HG02981 (cell line): ENCODE measurements at regions not wholly inside any gene's neighbourhood (a gene's known extent, or its start where the extent isn't known, plus 50 kb on each side); places are given as distances from the start of the nearest gene placed in this dataset.
"Not testable (repeated sequence)": the region's sequence is repeated elsewhere in the genome, so short reads cannot be mapped to it uniquely, and the experiment has no call there.

ENCODE experiments used
- ATAC-seq: cut with Tn5 transposase; IDR thresholded peaks from one replicate; pipeline ENCODE4 v1.9.1; 2021; ENCODE audit warnings: mild to moderate bottlenecking, moderate library complexity; ENCODE audit not compliant: unreplicated experiment

DNA sequence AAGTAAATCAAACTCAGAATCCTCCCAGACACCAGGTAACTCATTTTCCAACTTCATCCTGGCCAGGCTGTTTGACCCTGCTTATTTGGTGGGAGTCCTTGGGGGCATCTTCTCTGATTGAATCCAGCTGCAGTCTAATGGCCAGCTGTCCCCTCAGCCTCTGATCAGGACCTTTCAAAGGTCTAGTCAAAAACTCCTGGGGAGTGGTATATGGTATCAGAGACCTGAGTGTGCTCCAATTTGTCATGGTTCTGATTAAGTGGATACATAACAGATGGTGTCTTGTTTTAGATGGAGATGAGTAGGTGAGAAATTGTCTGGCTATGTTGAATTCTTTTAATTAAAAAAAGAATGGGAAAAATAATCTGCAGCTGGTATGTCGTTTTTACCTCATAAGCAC lies 842.6 kb upstream of the ACVR2A start:
- ATAC-seq = no peak

DNA sequence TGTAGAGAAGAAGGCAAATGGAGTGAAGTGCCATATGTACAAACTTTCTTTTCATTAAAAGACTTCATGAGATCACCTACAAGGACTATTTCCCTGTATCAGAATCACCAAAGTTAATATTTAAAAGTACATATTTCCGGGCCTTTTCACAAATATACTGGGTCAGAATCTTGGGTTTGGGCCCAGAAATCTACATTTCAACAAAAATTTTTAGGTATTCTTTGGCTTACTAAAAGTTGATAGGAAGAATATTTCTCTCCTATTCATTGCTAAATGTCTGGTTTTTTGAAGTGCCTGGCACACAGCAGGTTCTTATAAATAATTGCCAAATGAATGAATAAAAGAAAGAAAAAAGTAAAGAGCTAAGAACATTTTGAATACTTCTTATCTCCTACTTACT lies 843.8 kb upstream of the ACVR2A start:
- ATAC-seq = no peak

DNA sequence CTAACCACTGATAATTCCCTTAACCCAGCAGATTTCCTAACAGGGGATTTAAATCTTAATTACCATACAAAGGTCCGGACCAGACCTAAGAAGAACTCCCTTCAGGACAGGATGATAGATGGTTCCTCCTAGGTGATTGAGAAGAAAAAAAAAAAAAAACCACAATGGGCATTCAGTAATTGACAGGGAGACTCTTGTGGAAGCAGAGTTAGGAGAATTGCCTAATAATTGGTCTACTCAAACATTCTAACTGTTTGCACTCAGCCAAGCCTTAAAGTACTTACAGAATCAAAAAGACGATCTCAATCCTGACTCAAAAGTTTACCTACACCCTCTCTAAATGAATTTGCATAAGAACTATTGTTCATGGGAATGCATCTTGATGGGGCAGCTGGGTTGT lies 844.7 kb upstream of the ACVR2A start:
- ATAC-seq = not testable (repeated sequence)

DNA sequence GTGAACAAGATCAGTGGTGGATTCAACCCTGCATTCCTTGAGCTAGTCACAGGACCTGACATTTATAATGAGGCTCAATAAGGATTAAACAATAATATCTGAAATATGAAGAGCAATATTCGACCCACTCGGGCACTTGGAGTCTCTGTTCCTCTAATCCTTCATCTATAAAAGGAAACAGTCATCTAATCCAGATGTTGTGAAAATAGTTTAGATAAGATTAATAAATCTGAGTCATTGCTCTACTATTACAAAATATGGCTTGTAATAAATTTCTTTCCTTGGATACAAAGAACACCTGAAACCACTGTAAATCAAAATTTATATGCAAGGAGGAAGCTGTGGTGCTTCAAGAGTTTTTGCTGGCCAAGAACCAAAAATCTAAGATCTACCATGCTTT lies 846.9 kb upstream of the ACVR2A start:
- no peak for ATAC-seq

DNA sequence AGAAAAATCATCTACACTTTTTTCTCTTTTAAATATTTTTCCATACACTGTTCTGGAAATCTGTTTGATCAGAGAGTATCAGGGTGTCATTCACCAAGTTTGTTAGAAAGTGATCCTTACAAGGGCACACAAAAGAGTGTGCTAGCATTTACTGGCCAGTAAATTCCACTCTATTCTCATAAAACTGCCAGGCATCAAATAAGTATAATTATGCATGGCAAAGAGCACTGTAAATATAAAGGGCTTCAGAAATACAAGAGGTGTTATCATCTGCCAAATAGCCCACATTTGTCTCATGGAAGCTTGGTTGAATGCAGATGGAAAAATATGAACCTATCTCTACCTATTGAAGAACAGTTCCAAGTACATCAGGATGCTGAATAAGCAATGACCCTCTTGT lies 847.3 kb upstream of the ACVR2A start:
- no peak for ATAC-seq

DNA sequence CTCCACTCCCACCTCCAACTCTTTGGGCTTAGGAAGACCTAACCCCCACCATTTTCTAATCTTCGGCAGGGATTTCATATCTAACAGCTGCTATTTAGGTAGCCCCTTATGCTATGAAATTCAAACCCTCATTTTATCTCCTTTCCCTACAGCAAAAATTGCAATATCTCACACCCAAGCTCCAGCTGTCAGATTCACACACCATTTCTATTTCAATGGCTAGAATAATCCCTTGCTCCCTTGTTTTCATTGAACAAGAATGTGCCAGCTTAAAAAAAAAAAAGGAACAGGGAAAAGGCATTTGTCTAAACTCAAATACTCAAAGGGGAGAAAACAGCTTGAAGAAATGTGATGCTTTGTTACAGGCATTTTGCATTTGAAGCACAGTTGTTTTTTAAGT lies 850.6 kb upstream of the ACVR2A start:
- ATAC-seq = no peak

- no peak for ATAC-seq
These were observed 852.4 kb upstream of the ACVR2A start for GRCh38 chr2:146992466-146992865.

DNA sequence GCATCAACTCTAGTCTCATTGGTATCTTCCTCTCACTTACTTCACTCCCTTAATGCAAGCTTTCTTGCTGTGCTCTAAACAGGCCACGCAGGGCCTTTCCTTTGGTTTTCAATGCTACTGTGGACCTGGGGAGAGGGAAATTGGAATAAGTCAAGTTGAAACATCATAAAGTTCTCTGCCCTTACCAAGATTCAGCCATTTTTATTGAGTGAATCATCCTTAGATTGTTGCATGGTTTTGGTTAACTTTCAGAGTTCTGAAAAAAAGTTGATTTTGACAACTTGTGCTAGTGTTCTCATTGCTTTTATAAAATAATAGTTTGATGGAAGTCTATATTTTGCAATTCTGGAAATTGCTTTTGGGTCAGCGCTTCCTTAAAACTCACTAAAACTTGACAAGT lies 852.8 kb upstream of the ACVR2A start:
- no peak for ATAC-seq

DNA sequence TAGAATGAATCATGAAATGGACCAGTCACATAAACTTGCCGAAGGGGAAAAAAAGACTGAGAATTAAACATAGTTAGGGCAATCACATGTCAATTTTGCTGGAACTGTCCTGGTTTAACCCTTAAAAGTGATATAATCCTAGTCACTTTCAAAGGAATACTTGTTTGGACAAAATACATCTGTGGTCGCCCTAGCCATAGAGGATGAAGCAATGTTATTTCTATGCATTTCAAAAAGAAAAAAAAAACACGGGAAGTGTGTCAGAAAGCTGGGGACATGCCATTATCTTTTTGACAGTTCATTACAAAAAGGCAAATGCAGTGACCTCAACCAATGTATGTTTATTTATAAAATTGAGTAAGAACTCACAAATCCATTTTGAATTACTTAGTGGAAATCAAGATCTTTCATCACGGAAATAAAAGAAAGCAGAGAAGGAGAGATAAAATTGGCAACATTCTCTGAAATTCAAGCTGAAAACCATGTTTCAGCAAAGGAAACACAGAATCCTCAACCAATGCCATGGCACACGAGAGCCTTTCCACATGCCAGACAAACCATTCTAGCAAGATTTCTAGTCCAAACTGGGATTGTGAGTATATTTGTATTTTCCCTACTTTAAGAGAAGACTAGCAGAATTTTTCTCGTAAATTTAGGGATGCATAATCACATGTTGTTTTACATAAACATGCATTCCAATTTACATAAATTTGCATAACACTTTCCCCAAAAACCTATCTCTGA lies 854.3 kb upstream of the ACVR2A start:
- ATAC-seq = no peak

DNA sequence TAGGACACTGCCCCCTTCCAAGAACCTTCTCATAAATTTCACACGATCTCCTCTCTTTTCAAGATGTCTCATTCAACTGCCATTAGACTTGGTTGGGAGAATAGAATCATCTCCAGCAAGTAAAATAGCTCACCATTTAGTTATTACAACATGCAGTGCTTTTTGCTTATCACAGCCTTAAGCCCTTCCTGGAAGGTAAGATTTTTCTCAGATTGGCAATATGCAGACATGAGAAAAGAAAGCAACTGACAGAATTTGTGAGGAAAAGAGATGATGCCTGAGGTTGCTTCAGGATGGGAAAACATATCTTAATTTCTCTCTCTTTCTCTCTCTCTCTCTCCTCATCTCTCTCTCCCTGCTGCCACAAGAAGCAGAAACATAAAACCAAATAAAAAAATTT lies 855.1 kb upstream of the ACVR2A start:
- no peak for ATAC-seq

DNA sequence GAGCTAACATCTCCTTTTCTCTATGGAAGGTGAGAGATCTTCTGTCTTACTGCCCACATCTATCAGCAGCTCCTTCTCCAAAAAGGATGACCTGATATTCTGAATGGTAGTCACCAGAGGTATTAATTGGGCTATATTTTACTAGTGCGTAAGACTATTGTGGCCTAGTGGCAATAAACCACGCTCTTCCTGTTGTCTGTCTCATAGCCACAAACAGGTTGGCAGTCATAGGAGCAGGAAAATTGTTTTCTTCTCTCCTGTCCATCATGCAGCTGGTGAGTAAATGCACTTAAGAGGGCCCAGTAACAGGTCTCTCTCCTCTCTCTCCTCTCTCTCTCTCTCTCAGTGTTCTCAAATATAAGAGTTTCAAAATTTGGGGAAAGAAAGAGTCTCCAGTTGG lies 856.8 kb upstream of the ACVR2A start:
- ATAC-seq = no peak

DNA sequence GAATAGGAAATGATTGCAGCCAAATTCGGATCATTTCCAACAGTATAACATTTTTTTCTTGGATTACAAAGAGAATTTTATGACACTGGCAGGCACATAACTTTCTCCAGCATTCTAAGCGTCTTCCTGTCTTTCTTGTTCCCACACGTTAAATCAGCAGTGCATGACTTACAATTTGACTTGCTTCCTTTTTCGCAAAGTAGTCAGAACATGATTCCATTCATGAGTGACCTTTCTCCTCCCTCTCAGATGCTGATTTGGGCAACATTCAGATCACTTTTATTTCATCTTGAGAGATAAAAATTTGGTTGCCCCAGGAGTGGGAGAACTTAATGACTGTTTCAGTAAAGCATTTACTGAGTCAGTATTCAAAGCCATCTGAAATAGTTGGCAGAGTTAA lies 858.7 kb upstream of the ACVR2A start:
- no peak for ATAC-seq

DNA sequence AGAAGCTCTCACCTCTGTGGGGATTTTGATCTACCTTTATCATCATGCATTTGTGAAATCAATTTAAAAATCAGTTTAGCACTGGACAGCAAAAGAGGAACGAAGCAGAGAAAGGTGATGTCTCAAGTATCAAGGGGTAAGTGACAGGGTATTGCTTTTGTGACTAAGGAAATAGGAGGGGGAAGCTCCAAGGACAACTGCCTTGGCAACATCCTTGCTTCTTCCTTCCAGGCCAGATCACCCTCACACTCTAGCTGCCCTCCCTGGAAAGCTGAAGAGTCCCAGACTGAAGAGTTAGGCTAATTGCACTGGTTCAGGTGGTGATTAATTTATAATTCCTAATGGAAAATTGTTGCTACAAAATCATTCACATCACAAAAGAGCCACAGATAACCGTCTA lies 859.1 kb upstream of the ACVR2A start:
- no peak for ATAC-seq

DNA sequence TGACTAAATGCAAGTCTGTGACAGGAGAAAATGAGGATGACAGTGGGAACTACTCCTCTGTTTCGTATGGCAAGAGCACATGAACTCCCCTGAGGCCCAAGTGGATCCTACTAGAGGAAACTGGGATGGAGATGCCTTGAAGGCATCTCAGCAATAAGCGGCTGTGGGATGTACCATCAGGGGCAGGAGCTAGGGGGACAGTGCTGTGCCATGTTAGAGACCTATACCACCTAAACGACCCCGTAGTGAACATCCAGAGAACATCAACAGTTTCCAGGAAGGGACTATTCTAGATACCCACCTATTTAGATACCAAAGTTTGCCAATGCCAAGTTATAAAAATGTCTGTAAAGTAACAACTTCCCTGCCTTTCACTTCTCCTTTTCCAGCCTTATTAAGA lies 860.8 kb upstream of the ACVR2A start:
- ATAC-seq = no peak

- ATAC-seq = no peak
These were observed 862.4 kb upstream of the ACVR2A start for GRCh38 chr2:146982393-146982846.

DNA sequence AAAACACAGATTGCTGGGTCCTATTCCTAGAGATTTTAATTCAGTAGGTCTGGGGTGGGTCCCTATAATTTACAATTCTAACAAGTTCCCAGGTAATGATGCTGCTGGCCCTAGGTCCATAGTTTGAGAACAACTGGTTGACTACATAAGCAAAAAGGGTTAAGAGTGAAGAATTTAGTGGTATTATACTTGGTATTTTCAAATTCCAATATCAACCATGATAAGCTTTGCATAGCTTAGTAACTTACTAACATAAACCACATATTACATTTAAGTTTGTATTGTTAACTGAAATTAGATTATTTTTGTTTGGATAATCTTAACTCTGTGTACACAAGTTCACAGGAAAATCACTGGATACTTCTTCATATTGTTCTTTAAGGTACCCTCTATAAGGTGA lies 862.9 kb upstream of the ACVR2A start:
- no peak for ATAC-seq

DNA sequence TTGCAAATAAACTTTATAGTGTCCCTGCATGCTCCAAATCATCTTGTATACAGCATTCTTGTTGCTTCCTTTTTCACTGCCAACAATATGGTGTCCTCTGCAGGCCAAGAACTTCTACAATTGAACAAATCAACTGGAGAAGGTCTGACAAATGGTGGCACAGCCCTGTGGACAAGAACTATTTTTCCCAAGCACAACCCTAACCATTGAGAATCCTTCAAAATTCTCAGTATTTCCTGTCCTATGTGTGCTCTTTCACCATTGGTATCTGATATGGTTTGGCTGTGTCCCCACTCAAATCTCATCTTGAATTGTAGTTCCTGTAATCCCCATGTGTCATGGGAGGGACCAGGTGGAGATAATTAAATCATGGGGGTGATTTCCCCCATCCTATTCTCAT lies 865.1 kb upstream of the ACVR2A start:
- no peak for ATAC-seq

DNA sequence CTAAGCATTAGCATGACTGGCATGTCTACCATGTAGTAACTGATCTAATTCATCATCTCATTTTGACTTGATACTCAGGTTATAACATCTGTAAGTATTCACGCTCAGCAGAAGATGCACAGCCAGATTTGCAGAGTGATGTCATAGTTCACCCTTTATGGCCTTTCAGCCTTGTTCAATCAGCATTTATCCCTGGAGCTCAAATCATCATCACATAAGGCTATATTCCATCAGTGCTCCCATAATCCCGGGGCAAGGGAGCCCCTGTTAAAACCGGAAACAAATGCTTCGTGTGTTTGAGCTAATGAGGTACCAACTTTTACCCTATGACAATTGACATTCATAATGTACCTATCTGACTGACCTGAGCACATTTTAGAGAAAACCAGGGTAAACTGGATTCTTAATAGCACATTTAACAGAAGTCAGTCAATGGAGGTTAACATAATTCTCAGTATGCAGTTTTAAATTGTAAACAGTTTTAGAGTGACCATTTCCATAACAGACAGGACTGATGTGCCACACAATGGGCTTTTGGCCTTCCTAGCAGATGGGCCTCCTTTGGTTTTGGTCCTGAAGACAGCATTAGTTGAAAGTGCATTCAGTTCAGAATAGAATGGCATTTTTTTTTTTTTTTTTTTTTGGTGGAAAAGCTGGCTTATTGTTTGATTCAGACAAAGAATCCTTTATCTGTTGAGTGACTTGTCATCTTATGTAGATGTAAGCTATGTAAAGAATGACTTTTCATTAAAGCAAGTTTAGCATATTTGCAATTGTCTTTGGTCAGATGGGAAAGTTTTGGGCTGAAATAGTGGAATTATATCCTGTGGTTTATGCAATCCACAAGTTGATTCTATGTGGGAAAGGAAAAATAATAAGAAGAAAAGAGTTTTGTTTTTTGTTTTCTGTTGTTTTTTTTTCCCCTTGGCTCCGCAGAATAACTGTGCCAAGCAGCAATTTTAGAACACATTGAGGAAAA lies 866.0 kb upstream of the ACVR2A start:
- no peak for ATAC-seq

GRCh38 chr2:146970981-146971380 lies 873.8 kb upstream of the ACVR2A start:
- not testable (repeated sequence) for ATAC-seq

DNA sequence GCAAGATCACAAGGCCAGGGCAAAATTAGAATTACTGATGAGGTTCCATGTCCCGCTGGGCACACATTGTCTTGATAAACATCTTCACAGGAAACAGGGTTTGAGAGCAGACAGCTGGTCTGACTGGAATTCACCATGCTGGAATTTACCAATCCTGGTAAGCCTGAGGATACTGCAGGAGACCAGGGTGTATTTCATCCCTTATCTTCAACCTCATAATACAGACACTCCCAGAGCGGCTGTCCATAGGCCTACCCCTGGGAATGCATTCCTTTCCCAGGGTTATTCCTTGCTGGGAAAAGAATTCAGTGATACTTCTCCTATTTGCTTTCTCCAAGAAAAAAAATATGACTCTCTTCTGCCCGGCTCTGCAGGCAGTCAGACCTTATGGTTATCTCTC lies 875.1 kb upstream of the ACVR2A start:
- ATAC-seq = not testable (repeated sequence)

GRCh38 chr2:146964494-146964893 lies 880.3 kb upstream of the ACVR2A start:
- ATAC-seq = no peak

DNA sequence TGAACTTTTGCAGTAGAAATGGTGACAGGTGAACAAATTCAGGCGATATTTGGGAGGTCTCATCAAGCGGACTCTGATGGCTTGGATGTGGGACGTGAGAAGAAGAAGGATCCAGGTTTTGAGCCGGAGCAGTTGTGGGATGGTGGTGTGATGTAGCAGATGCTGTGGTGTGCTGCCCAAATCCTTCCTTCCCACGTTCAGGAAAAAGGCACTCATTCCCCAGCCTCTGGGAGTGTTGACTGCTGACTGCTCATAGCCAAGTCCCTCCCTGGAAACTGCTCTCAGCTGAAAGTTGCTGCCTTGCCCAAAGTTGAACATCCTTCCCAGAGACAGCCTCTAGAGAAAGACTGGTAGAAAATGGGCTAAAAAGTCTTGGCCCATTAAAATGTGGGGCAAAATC lies 890.3 kb upstream of the ACVR2A start:
- no peak for ATAC-seq
